Activated T-helper 1 cell treated with anti-CD3 and anti-CD28 coated beads, Interleukin-12 subunit alpha, Interleukin-12 subunit beta, Interleukin-2, Interleukin-4 antibody, amounts not matched to agents 30 ng/mL and 10 ng/mL and 1 ng/mL, durations not matched to agents 14 hours and 24 hours and 36 hours (primary cell): ENCODE measurements at regions not wholly inside any gene's neighbourhood (a gene's known extent, or its start where the extent isn't known, plus 50 kb on each side); places are given as distances from the start of the nearest gene placed in this dataset.

Experiments
- DNase-seq: peaks from one replicate; pipeline ENCODE4 v3.0.0; 2021; ENCODE audit warnings: low spot score
- H3K27ac Mint-ChIP-seq: one replicate; pipeline ENCODE4 v1.8.0; 2021; ENCODE audit warnings: mild to moderate bottlenecking, mixed read lengths
- H3K27me3 Mint-ChIP-seq: one replicate; pipeline ENCODE4 v1.8.0; 2022; ENCODE audit warnings: mild to moderate bottlenecking, moderate library complexity, mixed read lengths; ENCODE audit not compliant: insufficient read depth
- H3K36me3 Mint-ChIP-seq: one replicate; pipeline ENCODE4 v1.8.0; 2021; ENCODE audit warnings: low read depth, mixed read lengths
- H3K4me1 Mint-ChIP-seq: one replicate; pipeline ENCODE4 v1.8.0; 2021; ENCODE audit warnings: low read depth, mixed read lengths
- H3K4me3 Mint-ChIP-seq: one replicate; pipeline ENCODE4 v1.8.0; 2021; ENCODE audit warnings: mild to moderate bottlenecking, moderate library complexity, mixed read lengths
- H3K9me3 Mint-ChIP-seq: one replicate; pipeline ENCODE4 v1.8.0; 2021; ENCODE audit warnings: mixed read lengths
- intact Hi-C: fragments of 100-400 bp; cut with micrococcal nuclease; formaldehyde crosslinking; loops from one replicate; pipeline ENCODE4 v1.15.1; 2024

- Mint-ChIP-seq H3K4me1 (no peaks in the 10 kb centered on the region), H3K27me3 (peaks cover 18% of the 10 kb centered on the region), H3K36me3 (no peaks in the 10 kb centered on the region), H3K27ac (no peak overlapping the region), H3K9me3 (no peaks in the 10 kb centered on the region), H3K4me3 (no peak overlapping the region)
- no peak for DNase-seq
- intact Hi-C loops: no loop called here
These were observed 173.7 kb upstream of the CAMK1G start for GRCh38 chr1:209409780-209410179.

- Mint-ChIP-seq H3K27ac (no peak overlapping the region), H3K27me3 (peaks cover 17% of the 10 kb centered on the region), H3K9me3 (no peaks in the 10 kb centered on the region), H3K4me1 (no peaks in the 10 kb centered on the region), H3K4me3 (no peak overlapping the region), H3K36me3 (no peaks in the 10 kb centered on the region)
- no peak for DNase-seq
- intact Hi-C loops: no loop called here
These were observed 172.0 kb upstream of the CAMK1G start for GRCh38 chr1:209411491-209411929.

- intact Hi-C loops: no loop called here
- no peak for DNase-seq
- Mint-ChIP-seq H3K4me1 (no peaks in the 10 kb centered on the region), H3K4me3 (no peak overlapping the region), H3K27me3 (peaks cover 17% of the 10 kb centered on the region), H3K36me3 (no peaks in the 10 kb centered on the region), H3K9me3 (no peaks in the 10 kb centered on the region), H3K27ac (no peak overlapping the region)
These were observed 171.5 kb upstream of the CAMK1G start for GRCh38 chr1:209412036-209412435.

DNA sequence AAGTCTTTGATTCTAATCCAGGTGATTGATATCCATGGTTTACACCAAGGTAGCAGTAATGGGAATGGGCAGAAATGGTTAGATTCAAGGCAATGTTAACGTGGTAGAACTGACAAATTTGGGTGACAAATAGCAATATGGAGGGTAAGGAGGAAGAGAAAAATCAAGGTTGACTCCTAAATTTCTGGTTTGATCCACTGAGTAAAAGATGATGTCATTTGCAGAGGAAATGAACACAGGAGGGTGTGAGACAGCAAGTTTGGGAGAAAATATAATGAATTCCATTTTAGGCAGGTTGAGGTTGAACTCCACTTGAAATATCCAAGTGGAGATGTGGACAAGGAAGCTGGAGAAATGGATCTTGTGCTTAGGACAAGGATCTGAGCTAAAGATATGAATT is 170.9 kb upstream of the CAMK1G start:
- H3K36me3 Mint-ChIP-seq: no peaks in the 10 kb centered on the region
- H3K4me3 Mint-ChIP-seq: no peak overlapping the region

GRCh38 chr1:209413062-209413461 is 170.5 kb upstream of the CAMK1G start:
- intact Hi-C loops: no loop called here
- Mint-ChIP-seq H3K36me3 (no peaks in the 10 kb centered on the region), H3K4me3 (no peak overlapping the region)

More for the DNA sequence above, 170.9 kb upstream of the CAMK1G start:
- no peak for DNase-seq
- no peaks in the 10 kb centered on the region for H3K4me1 Mint-ChIP-seq
- H3K27ac Mint-ChIP-seq: no peak overlapping the region
- intact Hi-C loops: no loop called here
- no peaks in the 10 kb centered on the region for H3K9me3 Mint-ChIP-seq
- H3K27me3 Mint-ChIP-seq: peaks cover 17% of the 10 kb centered on the region

DNA sequence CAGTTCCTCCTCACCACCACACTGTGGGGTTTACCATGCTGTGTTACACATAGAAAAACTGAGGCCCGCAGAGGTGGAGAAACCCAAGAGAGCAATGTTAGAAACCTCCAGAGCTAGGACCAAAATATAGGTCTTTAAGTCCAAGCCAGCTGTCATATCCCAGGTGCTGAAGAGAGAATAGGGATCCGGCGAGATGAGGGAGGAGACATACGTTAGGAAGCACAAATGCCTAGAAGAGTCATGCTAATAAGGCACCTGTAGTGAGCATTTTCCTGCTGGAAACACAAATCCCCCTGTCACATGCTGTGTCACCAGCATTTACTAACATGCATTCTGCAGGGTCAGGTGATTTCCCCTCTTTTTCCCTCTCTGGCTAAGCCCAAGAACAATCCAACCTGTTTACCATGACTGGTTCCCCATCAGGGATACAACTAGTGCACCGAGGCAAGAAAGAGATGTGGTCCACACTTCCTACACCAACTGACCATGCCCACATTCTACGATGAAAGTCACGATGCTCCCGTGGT is 168.6 kb upstream of the CAMK1G start:
- Mint-ChIP-seq H3K27me3 (peaks cover 12% of the 10 kb centered on the region), H3K36me3 (no peaks in the 10 kb centered on the region), H3K9me3 (no peaks in the 10 kb centered on the region)

More at GRCh38 chr1:209413062-209413461, 170.5 kb upstream of the CAMK1G start:
- DNase-seq: no peak
- Mint-ChIP-seq H3K27me3 (peaks cover 17% of the 10 kb centered on the region), H3K27ac (no peak overlapping the region), H3K9me3 (no peaks in the 10 kb centered on the region), H3K4me1 (no peaks in the 10 kb centered on the region)

DNA sequence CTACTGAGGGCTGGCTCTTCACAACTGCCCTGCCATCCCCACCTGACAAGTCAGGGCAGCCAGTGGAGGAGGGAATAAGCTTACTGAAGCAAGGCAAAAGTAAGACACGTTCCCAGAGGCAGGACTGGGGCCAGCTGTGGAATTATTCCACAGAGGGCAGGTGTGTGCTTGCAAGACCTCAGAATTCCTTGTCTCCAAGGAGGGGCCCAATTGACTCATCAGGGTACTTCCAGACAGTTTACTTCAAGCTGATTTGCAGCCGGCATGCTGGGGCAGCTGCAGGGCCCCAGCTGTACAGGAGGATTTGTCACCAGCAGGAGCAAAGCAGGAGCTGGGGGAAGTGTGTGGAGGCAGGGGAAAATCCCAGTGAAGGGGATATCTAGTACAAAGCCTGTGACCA is 167.5 kb upstream of the CAMK1G start:
- Mint-ChIP-seq H3K36me3 (no peaks in the 10 kb centered on the region), H3K4me3 (no peak overlapping the region), H3K4me1 (no peaks in the 10 kb centered on the region), H3K27me3 (peaks cover 10% of the 10 kb centered on the region), H3K9me3 (no peaks in the 10 kb centered on the region), H3K27ac (no peak overlapping the region)
- DNase-seq: no peak
- intact Hi-C loops: no loop called here

More for the DNA sequence above, 168.6 kb upstream of the CAMK1G start:
- intact Hi-C loops: no loop called here
- Mint-ChIP-seq H3K27ac (no peak overlapping the region), H3K4me3 (no peak overlapping the region), H3K4me1 (no peaks in the 10 kb centered on the region)
- no peak for DNase-seq

- Mint-ChIP-seq H3K9me3 (no peaks in the 10 kb centered on the region), H3K4me1 (no peaks in the 10 kb centered on the region), H3K4me3 (no peak overlapping the region), H3K27ac (no peak overlapping the region), H3K27me3 (peaks cover 7% of the 10 kb centered on the region), H3K36me3 (no peaks in the 10 kb centered on the region)
- intact Hi-C loops: no loop called here
- DNase-seq: no peak
These were observed 166.8 kb upstream of the CAMK1G start for GRCh38 chr1:209416716-209417115.

DNA sequence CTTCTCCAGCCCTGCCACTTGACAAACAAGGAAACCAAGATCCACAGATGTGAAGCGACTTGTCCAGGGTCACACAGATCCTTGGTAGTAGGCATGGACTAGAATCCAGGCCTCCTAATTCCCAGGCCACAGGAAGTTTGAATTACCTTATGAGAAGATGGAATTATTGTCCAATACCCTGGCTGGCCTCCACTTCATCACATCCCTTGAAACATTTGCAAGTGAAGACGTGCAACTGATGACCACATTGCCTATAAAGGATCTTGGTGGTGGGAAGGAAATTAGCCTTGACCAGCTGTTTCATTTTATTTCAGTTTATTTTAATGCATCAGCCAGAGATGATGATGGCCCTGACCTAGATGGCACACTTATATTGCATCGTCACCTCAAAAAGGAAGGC is 165.8 kb upstream of the CAMK1G start:
- Mint-ChIP-seq H3K27ac (no peak overlapping the region), H3K27me3 (peaks cover 5% of the 10 kb centered on the region), H3K4me3 (no peak overlapping the region), H3K4me1 (no peaks in the 10 kb centered on the region), H3K36me3 (no peaks in the 10 kb centered on the region), H3K9me3 (no peaks in the 10 kb centered on the region)
- no peak for DNase-seq
- intact Hi-C loops: no loop called here

DNA sequence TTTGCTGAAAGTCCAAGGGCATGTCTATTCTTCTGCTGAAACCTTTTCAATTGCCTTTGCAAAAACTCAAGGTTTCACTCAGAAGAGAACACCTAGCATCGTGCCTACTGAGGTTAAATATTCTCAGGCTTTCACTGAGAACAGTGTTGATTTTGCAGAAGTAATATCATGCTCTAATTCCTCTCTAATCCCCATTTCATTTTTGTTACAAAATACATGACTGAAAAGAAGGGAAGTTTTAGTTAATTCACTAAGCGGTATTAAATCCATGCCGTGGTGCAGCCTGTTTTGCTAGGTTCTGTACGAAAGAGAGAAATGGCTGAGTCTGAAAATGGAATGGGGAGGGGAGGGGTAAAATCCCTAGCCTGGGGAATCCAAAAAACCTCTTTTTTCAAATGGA is 163.2 kb upstream of the CAMK1G start:
- no peak overlapping the region for H3K4me3 Mint-ChIP-seq
- intact Hi-C loops: no loop called here
- no peaks in the 10 kb centered on the region for H3K36me3 Mint-ChIP-seq
- no peak for DNase-seq
- no peaks in the 10 kb centered on the region for H3K4me1 Mint-ChIP-seq
- H3K9me3 Mint-ChIP-seq: no peaks in the 10 kb centered on the region
- no peak overlapping the region for H3K27ac Mint-ChIP-seq
- H3K27me3 Mint-ChIP-seq: peaks cover 6% of the 10 kb centered on the region

- no peaks in the 10 kb centered on the region for H3K9me3 Mint-ChIP-seq
These were observed 162.3 kb upstream of the CAMK1G start for GRCh38 chr1:209421186-209421585.

GRCh38 chr1:209421978-209422680 is 161.4 kb upstream of the CAMK1G start:
- H3K4me1 Mint-ChIP-seq: peaks cover 6% of the 10 kb centered on the region
- no peaks in the 10 kb centered on the region for H3K36me3 Mint-ChIP-seq
- H3K9me3 Mint-ChIP-seq: no peaks in the 10 kb centered on the region
- no peak overlapping the region for H3K4me3 Mint-ChIP-seq
- no peak for DNase-seq
- H3K27me3 Mint-ChIP-seq: peaks cover 10% of the 10 kb centered on the region
- intact Hi-C loops: no loop called here
- no peak overlapping the region for H3K27ac Mint-ChIP-seq

More at GRCh38 chr1:209421186-209421585, 162.3 kb upstream of the CAMK1G start:
- Mint-ChIP-seq H3K27ac (no peak overlapping the region), H3K4me3 (no peak overlapping the region), H3K36me3 (no peaks in the 10 kb centered on the region), H3K4me1 (peaks cover 6% of the 10 kb centered on the region), H3K27me3 (peaks cover 7% of the 10 kb centered on the region)
- intact Hi-C loops: no loop called here
- no peak for DNase-seq

GRCh38 chr1:209425959-209426358 is 157.6 kb upstream of the CAMK1G start:
- no peak overlapping the region for H3K4me3 Mint-ChIP-seq
- no peaks in the 10 kb centered on the region for H3K36me3 Mint-ChIP-seq
- intact Hi-C loops: no loop called here
- no peak for DNase-seq
- H3K9me3 Mint-ChIP-seq: no peaks in the 10 kb centered on the region
- peaks cover 6% of the 10 kb centered on the region for H3K4me1 Mint-ChIP-seq
- peaks cover 11% of the 10 kb centered on the region for H3K27me3 Mint-ChIP-seq
- H3K27ac Mint-ChIP-seq: no peak overlapping the region
